Keratinocyte (primary cell): ENCODE measurements at regions not wholly inside any gene's neighbourhood (a gene's known extent, or its start where the extent isn't known, plus 50 kb on each side); places are given as distances from the start of the nearest gene placed in this dataset.

Experiments used
- DNase-seq: peaks from one replicate; pipeline ENCODE4 v3.0.0-alpha.2; 2011; ENCODE audit warnings: low read depth, missing footprints, low spot score
- FAIRE-seq: peaks from 2 replicates; lab custom pipeline; 2011; peaks lifted over from hg19 to GRCh38; lab: Jason Lieb, UNC
- H2AFZ ChIP-seq: 2 replicates; pipeline ENCODE4 v1.6.0; 2012; ENCODE audit warnings: low read length, control low read depth, inconsistent platforms; ENCODE audit not compliant: control insufficient read depth
- H3K27ac ChIP-seq: 2 replicates; pipeline ENCODE4 v1.5.1; 2011; ENCODE audit warnings: low read length; ENCODE audit not compliant: control insufficient read depth, insufficient read depth
- H3K27me3 ChIP-seq: 3 replicates; pipeline ENCODE4 v1.6.0; 2011; ENCODE audit warnings: low read length; ENCODE audit not compliant: control insufficient read depth, insufficient read depth; ENCODE audit errors: extremely low read depth
- H3K36me3 ChIP-seq, 2 experiments: 2 replicates in 1 of 2; 3 replicates in 1 of 2; pipeline ENCODE4 v1.5.1; 2011; ENCODE audit warnings: low read length in 2 of 2, mild to moderate bottlenecking in 1 of 2; ENCODE audit not compliant: control insufficient read depth in 2 of 2, insufficient read depth in 2 of 2; ENCODE audit errors: extremely low read depth in 1 of 2
- H3K4me1 ChIP-seq: 3 replicates; pipeline ENCODE4 v1.5.1; 2011; ENCODE audit warnings: low read length; ENCODE audit not compliant: control insufficient read depth, insufficient read depth; ENCODE audit errors: extremely low read depth
- H3K4me2 ChIP-seq: 3 replicates; pipeline ENCODE4 v1.6.0; 2011; ENCODE audit warnings: low read depth, low read length; ENCODE audit not compliant: control insufficient read depth, insufficient read depth; ENCODE audit errors: extremely low read depth
- H3K4me3 ChIP-seq, 3 experiments: fragments of 200-600 bp in 1 of 3; sonication (generic) in 1 of 3; 2 replicates in 2 of 3; 3 replicates in 1 of 3; pipeline ENCODE4 v1.5.1; 2011 to 2016; ENCODE audit warnings: low read length in 3 of 3, mild to moderate bottlenecking in 3 of 3, control low read depth in 2 of 3, inconsistent platforms in 1 of 3, low read depth in 1 of 3, mixed read lengths in 1 of 3, mixed run types in 1 of 3, moderate library complexity in 1 of 3; ENCODE audit not compliant: control insufficient read depth in 2 of 3, insufficient read depth in 2 of 3; ENCODE audit errors: extremely low read depth in 1 of 3
- H3K79me2 ChIP-seq: 2 replicates; pipeline ENCODE4 v1.6.0; 2012; ENCODE audit warnings: low read length; ENCODE audit not compliant: control insufficient read depth, insufficient read depth
- H3K9ac ChIP-seq: 3 replicates; pipeline ENCODE4 v1.6.0; 2011; ENCODE audit warnings: low read length; ENCODE audit not compliant: control insufficient read depth, insufficient read depth; ENCODE audit errors: extremely low read depth
- H3K9me1 ChIP-seq: 3 replicates; pipeline ENCODE4 v1.6.0; 2011; ENCODE audit warnings: low read length; ENCODE audit not compliant: control insufficient read depth, insufficient read depth; ENCODE audit errors: extremely low read depth
- H3K9me3 ChIP-seq: 2 replicates; pipeline ENCODE4 v1.5.1; 2012; ENCODE audit warnings: low read depth, low read length; ENCODE audit not compliant: control insufficient read depth
- H4K20me1 ChIP-seq: 3 replicates; pipeline ENCODE4 v1.6.0; 2011; ENCODE audit warnings: low read length; ENCODE audit not compliant: control insufficient read depth, insufficient read depth; ENCODE audit errors: extremely low read depth
- CTCF ChIP-seq, 3 experiments: IDR thresholded peaks in 1 of 3; conservative IDR thresholded peaks in 1 of 3; optimal IDR thresholded peaks in 1 of 3; 2 replicates in 2 of 3; 3 replicates in 1 of 3; pipeline versions ENCODE3 to v1.5.1; 2011; ENCODE audit warnings: low read length in 3 of 3, mild to moderate bottlenecking in 3 of 3, moderate library complexity in 2 of 3, control low read depth in 1 of 3, inconsistent platforms in 1 of 3; ENCODE audit not compliant: insufficient read depth in 2 of 3; ENCODE audit errors: extremely low read depth in 1 of 3
- EZH2 ChIP-seq: IDR thresholded peaks from one replicate; pipeline ENCODE4 v1.6.1; 2012; ENCODE audit warnings: inconsistent platforms, mild to moderate bottlenecking, low read length, moderate library complexity
- dilution Hi-C: fragments of 300-500 bp; cut with MboI; formaldehyde crosslinking; loops from one replicate; pipeline ENCODE4 v1.7.0; 2020; ENCODE audit warnings: low sequenced_read_pairs; ENCODE audit not compliant: extremely low pct_ligation_motif_present

- dilution Hi-C loops: no loop called here
- Histone ChIP-seq H3K4me1 (no peaks in the 10 kb centered on the region), H3K36me3 (no peaks in the 10 kb centered on the region), H3K4me2 (no peak overlapping the region), H3K27me3 (no peaks in the 10 kb centered on the region), H2AFZ (no peak overlapping the region), H3K27ac (no peak overlapping the region), H4K20me1 (no peaks in the 10 kb centered on the region), H3K9me3 (no peaks in the 10 kb centered on the region), H3K4me3 (no peak overlapping the region), H3K9me1 (no peaks in the 10 kb centered on the region), H3K79me2 (no peaks in the 10 kb centered on the region), H3K9ac (no peak overlapping the region)
- DNase-seq (no peak), FAIRE-seq (no peak)
- TF ChIP-seq EZH2: no peak
- no peak for TF ChIP-seq CTCF (optimal IDR thresholded peaks at IDR 0.05 in 1 of 3, IDR thresholded peaks at IDR 0.05 in 1 of 3, conservative IDR thresholded peaks at IDR 0.05 in 1 of 3; ENCODE audit: extremely low read depth in 1 of 3, insufficient read depth in 2 of 3, low read length in 3 of 3)
These were observed 274.3 kb upstream of the PPP2R3A start for GRCh38 chr3:135691240-135691639.

GRCh38 chr3:135694142-135694541 is 271.4 kb upstream of the PPP2R3A start:
- FAIRE-seq: no peak
- Histone ChIP-seq H2AFZ (no peak overlapping the region), H3K4me3 (no peak overlapping the region), H3K4me1 (no peaks in the 10 kb centered on the region), H3K9me3 (no peaks in the 10 kb centered on the region), H3K4me2 (no peak overlapping the region), H3K27me3 (no peaks in the 10 kb centered on the region), H3K9ac (no peak overlapping the region), H3K27ac (no peak overlapping the region), H3K9me1 (no peaks in the 10 kb centered on the region), H4K20me1 (no peaks in the 10 kb centered on the region), H3K36me3 (no peaks in the 10 kb centered on the region), H3K79me2 (no peaks in the 10 kb centered on the region)
- dilution Hi-C loops: no loop called here
- TF ChIP-seq EZH2: no peak
- TF ChIP-seq CTCF (optimal IDR thresholded peaks at IDR 0.05 in 1 of 3, IDR thresholded peaks at IDR 0.05 in 1 of 3, conservative IDR thresholded peaks at IDR 0.05 in 1 of 3; ENCODE audit: extremely low read depth in 1 of 3, insufficient read depth in 2 of 3, low read length in 3 of 3): no peak
- no peak for DNase-seq
